Fibroblast of peridontal ligament (primary cell): ENCODE measurements at regions not wholly inside any gene's neighbourhood (a gene's known extent, or its start where the extent isn't known, plus 50 kb on each side); places are given as distances from the start of the nearest gene placed in this dataset.
"Not testable (repeated sequence)": the region's sequence is repeated elsewhere in the genome, so short reads cannot be mapped to it uniquely, and the experiment has no call there.

Source experiments
- DNase-seq: peaks from one replicate; pipeline ENCODE4 v3.0.0-alpha.2; 2010; ENCODE audit errors: extremely low read depth

- no peak for DNase-seq
Measured at GRCh38 chr7:67470256-67470751, 473.7 kb downstream of the TYW1 start.

GRCh38 chr7:67475293-67475692 is 478.7 kb downstream of the TYW1 start:
- DNase-seq, result no peak

GRCh38 chr7:67478066-67478465 is 481.4 kb downstream of the TYW1 start:
- DNase-seq, result no peak

- peak; percentile 65 for DNase-seq
Measured at GRCh38 chr7:67484244-67484751, 487.7 kb downstream of the TYW1 start.

- DNase-seq, result no peak
Measured at GRCh38 chr7:67486401-67486800, 489.8 kb downstream of the TYW1 start.

- no peak for DNase-seq
Measured at GRCh38 chr7:67487316-67487715, 490.7 kb downstream of the TYW1 start.

- no peak for DNase-seq
Measured at GRCh38 chr7:67489881-67490280, 493.2 kb downstream of the TYW1 start.

- DNase-seq, result no peak
Measured at GRCh38 chr7:67493366-67493765, 496.7 kb downstream of the TYW1 start.

GRCh38 chr7:67496589-67496988 is 500.0 kb downstream of the TYW1 start:
- DNase-seq, result no peak

GRCh38 chr7:67497914-67498313 is 501.3 kb downstream of the TYW1 start:
- not testable (repeated sequence) for DNase-seq

- DNase-seq, result no peak
Measured at GRCh38 chr7:67502929-67503328, 506.3 kb downstream of the TYW1 start.

- no peak for DNase-seq
Measured at GRCh38 chr7:67505449-67505848, 508.8 kb downstream of the TYW1 start.

GRCh38 chr7:67512481-67512880 is 515.8 kb downstream of the TYW1 start:
- no peak for DNase-seq

- DNase-seq, result no peak
Measured at GRCh38 chr7:67518580-67518979, 521.9 kb downstream of the TYW1 start.

- no peak for DNase-seq
Measured at GRCh38 chr7:67519171-67519570, 522.5 kb downstream of the TYW1 start.

- DNase-seq, result no peak
Measured at GRCh38 chr7:67522504-67522903, 525.9 kb downstream of the TYW1 start.

GRCh38 chr7:67523713-67524112 is 527.1 kb downstream of the TYW1 start:
- DNase-seq, result no peak

GRCh38 chr7:67525588-67525987 is 529.0 kb downstream of the TYW1 start:
- no peak for DNase-seq

GRCh38 chr7:67535241-67535989 is 538.8 kb downstream of the TYW1 start:
- DNase-seq, result no peak

- DNase-seq, result no peak
Measured at GRCh38 chr7:67542916-67543315, 546.3 kb downstream of the TYW1 start.

GRCh38 chr7:67547183-67547907 is 550.7 kb downstream of the TYW1 start:
- DNase-seq, result no peak

GRCh38 chr7:67549126-67549525 is 552.5 kb downstream of the TYW1 start:
- no peak for DNase-seq
